GM12872 (cell line): ENCODE measurements at regions not wholly inside any gene's neighbourhood (a gene's known extent, or its start where the extent isn't known, plus 50 kb on each side); places are given as distances from the start of the nearest gene placed in this dataset.

Experiments
- CTCF ChIP-seq: IDR thresholded peaks from 3 replicates; pipeline ENCODE4 v1.5.1; 2011; ENCODE audit warnings: low read depth, mild to moderate bottlenecking, low read length, moderate library complexity; ENCODE audit not compliant: insufficient read depth

GRCh38 chr19:30910485-30911240 is 438.6 kb downstream of the TSHZ3 start:
- no peak for TF ChIP-seq CTCF

GRCh38 chr19:30909216-30909615 is 440.0 kb downstream of the TSHZ3 start:
- no peak for TF ChIP-seq CTCF

GRCh38 chr19:30908262-30908771 is 440.9 kb downstream of the TSHZ3 start:
- TF ChIP-seq CTCF, result no peak

GRCh38 chr19:30906871-30907270 is 442.4 kb downstream of the TSHZ3 start:
- TF ChIP-seq CTCF, result no peak

- TF ChIP-seq CTCF, result no peak
These were observed 449.2 kb downstream of the TSHZ3 start for GRCh38 chr19:30900051-30900450.

GRCh38 chr19:30898353-30899103 is 450.7 kb downstream of the TSHZ3 start:
- TF ChIP-seq CTCF, result no peak

- no peak for TF ChIP-seq CTCF
These were observed 451.7 kb downstream of the TSHZ3 start for GRCh38 chr19:30897553-30897952.
